ENCODE measurements at regions not wholly inside any gene's neighbourhood (a gene's known extent, or its start where the extent isn't known, plus 50 kb on each side); places are given as distances from the start of the nearest gene placed in this dataset.
"Not testable (repeated sequence)": the region's sequence is repeated elsewhere in the genome, so short reads cannot be mapped to it uniquely, and the experiment has no call there.

DNA sequence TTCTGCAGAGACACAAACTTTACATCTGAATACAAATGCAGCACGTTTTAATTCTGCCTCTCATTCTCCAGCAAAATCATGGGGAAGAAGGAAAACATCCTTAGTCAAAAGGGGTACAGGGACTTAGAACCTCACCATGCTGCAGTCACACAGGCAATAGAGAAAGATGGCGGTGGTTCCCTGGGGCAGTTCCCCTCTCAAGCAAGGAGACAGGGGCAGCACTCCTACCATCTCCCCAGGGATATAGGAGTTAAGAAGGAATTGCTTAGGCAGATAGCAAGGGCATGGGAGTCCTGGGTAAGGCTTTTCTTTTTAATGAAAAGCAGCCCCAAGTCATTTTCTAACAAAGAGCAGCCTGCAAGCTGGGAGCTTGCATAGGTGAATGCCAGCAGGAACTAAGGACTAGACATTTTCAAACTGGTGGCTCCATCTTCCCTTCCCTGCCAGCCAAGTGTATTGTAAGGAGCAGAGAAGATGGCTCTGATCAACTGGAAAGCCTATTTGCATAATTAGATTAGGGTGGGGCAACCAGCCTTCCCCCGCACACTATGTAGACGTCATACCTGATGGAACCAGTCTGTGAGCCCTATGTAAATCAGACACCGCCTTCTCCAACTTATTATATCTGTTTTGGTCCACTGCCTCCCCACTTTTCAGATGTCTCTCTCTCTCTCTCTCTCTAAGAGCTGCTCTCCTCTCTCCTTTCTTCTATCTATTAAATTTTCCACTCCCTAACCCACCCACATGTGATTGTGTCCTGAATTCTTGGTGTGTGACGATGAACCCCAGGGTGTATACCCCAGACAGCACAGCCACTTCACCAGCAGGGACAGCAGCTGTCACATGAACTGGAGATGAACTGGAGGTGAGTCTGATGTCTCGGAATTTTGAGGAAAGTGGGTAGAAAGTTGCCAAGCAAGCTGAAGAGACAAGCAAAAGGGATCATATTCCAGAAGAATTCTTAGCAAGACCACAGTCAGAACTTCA is 514.5 kb downstream of the IRS2 start:
- peak; percentile 92 for ATAC-seq

DNA sequence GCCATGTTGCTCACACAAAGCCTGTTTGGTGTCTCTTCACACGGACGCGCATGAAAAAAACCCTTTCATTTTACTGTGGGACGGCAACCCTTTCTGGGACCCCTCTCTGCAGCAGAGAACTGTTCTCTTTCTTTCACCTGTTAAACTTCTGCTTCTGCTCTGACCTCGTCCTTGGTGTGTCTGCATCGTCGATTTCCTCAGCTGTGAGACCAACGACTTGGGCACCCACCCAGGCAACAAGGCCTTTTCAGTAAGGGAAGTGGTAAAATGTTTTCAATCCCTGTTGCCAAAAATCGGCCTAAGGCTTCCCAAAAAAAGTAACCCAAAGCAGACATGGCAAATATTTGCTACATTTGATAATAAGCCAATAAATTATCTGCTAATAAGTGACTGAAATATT is 515.3 kb downstream of the IRS2 start:
- no peak for ATAC-seq

DNA sequence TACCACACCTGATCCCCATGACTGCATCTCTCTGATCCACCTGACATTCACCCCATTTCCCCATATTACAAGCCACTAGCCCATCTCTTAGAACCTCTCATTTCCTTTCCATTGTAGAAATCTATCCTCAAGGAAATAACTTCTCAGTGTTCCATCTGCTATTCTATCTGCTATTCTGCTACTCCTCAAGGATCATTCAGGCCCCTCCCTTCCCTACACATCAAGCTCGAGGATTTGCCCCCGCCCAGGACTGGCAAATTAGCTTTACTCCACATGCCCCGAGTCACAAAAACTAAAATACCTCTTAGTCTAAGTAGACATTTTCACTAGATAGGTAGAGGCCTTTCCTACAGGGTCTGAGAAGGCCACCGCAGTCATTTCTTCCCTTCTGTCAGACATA is 517.0 kb downstream of the IRS2 start:
- not testable (repeated sequence) for ATAC-seq

DNA sequence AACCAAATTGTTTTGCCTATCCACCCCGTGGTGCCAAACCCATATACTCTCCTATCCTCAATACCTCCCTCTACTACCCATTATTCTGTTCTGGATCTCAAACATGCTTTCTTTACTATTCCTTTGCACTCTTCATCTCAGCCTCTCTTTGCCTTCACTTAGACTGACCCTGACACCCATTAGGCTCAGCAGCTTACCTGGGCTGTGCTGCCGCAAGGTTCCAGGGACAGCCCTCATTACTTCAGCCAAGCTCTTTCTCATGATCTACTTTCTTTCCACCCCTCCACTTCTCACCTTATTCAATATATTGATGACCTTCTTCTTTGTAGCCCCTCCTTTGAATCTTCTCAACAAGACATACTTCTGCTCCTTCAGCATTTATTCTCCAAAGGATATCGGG is 517.9 kb downstream of the IRS2 start:
- ATAC-seq, result not testable (repeated sequence)

DNA sequence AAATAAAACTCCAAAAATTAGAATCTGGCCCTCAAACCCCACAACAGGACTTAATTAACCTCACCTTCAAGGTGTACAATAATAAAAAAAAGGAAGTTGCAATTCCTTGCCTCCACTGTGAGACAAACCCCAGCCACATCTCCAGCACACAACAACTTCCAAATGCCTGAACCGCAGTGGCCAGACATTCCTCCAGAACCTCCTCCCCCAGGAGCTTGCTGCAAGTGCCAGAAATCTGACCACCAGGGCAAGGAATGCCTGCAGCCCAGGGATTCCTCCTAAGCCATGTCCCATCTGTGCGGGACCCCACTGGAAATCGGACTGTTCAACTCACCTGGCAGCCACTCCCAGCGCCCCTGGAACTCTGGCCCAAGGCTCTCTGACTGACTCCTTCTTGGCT is 519.0 kb downstream of the IRS2 start:
- not testable (repeated sequence) for ATAC-seq

DNA sequence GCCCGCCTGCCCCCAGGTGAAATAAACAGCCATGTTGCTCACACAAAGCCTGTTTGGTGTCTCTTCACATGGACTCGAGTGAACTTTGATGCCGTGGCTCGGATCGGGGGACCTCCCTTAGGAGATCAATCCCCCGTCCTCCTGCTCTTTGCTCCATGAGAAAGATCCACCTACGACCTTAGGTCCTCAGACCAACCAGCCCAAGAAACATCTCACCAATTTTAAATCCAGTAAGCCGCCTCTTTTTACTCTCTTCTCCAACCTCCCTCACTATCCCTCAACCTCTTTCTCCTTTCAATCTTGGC is 521.0 kb downstream of the IRS2 start:
- not testable (repeated sequence) for ATAC-seq

DNA sequence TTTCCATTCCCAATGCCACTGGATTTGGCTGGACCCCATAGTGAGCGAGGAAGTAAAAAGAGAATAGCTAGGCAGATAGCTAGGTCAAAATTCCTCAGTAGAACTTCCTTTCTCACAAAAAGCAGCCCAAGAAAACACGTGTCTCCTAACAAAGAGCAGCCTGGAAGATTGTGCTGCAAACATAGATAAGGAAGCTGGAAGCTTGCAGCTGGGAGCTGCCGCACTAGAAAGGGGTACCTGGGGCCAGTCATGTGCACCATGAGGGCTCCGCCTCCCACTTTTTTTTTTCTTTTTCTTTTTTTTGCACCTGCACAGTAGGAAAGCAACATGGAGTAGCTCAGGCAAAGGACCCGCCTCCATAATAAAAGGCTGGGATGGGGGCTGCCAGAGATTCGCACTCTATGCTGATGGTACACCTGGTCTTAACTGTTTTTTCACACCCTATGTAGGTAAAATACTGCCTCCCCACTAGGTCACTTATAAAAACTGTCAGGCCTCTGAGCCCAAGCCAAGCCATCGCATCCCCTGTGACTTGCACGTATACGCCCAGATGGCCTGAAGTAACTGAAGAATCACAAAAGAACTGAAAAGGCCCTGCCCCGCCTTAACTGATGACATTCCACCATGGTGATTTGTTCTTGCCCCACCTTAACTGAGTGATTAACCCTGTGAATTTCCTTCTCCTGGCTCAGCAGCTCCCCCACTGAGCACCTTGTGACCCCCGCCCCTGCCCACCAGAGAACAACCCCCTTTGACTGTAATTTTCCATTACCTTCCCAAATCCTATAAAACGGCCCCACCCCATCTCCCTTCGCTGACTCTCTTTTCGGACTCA is 521.6 kb downstream of the IRS2 start:
- ATAC-seq, result peak; percentile 93

DNA sequence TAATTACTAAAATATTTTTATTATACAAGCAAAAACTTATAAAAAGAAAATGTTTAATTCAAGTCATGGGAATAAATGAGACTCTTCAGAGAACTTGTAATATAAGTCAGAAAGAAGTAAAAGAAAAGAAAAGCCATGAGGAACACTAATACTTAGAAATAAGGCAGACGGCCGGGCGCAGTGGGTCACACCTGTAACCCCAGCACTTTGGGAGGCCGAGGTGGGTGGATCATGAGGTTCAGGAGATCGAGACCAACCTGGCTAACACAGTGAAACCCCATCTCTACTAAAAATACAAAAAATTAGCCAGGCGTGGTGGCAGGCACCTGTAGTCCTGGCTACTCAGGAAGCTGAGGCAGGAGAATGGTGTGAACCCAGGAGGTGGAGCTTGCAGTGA is 528.6 kb downstream of the IRS2 start:
- not testable (repeated sequence) for ATAC-seq

Measured in esophagus mucosa (tissue), 1 donor.